Activated CD4-positive, alpha-beta T cell treated with anti-CD3 and anti-CD28 coated beads for 1 hour (primary cell): ENCODE measurements at regions not wholly inside any gene's neighbourhood (a gene's known extent, or its start where the extent isn't known, plus 50 kb on each side); places are given as distances from the start of the nearest gene placed in this dataset.

Experiments used
- DNase-seq: peaks from one replicate; pipeline ENCODE4 v3.0.0-alpha.2; 2020

DNA sequence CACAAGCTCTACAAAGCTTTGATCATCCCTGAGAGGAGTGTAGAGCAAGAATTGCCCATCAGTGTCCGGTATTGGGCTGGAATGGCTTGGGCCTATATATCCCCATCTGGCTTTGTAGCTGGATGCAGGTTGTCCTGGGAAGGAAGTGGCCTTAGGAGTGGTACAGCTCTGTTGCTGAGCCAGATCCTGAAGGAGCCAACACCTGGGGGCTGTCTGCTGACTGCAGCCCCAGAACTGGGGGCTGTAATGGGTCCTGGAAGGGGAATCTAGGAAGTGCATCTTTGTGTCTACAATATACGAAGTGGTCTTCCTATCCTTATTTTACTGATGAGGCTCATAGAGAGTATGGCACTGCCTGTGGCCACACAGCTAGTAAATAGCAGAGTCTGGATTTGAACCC lies 145.9 kb downstream of the CDC5L start:
- no peak for DNase-seq

DNA sequence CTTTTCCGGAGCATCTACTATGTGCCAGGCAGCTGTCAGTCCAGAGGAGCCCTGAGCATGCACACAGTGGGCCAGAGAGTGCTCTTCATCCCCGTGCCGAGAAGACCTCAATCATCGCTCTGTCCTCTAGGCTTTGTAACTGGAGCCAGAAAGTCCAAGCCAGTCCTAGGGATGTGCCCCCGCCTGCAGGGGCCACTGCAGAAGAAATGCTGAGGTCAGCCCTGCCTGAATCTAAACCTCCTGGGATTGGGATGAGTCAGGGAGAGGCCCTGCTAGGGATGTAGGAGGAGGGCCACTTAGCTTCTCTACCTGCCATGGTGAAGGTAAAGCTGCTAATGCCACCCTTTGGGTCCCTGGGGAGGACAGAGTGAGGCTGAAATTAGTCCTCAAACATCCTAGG lies 146.8 kb downstream of the CDC5L start:
- DNase-seq, result no peak

DNA sequence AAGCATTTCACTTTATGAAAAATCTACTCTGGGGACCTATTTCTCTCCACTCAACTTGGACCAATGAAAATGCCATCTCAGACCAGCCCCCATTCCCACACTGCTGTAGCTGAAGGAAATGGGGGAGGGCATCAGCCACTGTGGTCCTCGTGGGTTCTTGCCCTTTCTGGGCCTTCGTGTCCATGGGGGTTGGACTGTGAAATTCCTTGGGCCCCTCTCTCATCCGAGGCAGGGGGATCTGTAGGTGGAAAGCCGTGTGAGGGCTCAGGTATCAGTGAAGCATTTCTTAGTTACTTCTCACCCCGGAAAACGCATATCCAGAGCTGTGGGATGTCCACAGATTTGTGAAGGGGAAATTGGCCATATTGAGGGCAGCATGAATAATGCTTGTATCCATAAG lies 147.9 kb downstream of the CDC5L start:
- no peak for DNase-seq

DNA sequence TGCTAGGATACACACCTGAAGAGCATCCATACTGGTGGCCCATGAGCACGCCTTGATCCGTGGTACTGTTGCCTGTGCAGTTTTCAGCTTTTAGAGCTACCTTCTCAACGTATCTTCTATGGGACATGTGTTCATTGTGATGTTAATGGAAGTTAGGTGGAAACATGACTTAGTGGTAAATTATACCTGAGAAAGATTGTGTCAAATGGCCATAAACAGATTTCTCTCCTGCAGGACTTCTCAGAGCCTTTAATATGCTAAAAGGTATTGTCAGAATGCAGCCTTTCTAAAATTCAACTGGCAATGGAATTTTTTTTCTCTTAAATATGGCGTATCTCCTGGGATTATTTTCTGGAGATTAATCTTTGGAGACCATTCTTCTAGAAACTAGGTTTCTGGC lies 148.5 kb downstream of the CDC5L start:
- no peak for DNase-seq

DNA sequence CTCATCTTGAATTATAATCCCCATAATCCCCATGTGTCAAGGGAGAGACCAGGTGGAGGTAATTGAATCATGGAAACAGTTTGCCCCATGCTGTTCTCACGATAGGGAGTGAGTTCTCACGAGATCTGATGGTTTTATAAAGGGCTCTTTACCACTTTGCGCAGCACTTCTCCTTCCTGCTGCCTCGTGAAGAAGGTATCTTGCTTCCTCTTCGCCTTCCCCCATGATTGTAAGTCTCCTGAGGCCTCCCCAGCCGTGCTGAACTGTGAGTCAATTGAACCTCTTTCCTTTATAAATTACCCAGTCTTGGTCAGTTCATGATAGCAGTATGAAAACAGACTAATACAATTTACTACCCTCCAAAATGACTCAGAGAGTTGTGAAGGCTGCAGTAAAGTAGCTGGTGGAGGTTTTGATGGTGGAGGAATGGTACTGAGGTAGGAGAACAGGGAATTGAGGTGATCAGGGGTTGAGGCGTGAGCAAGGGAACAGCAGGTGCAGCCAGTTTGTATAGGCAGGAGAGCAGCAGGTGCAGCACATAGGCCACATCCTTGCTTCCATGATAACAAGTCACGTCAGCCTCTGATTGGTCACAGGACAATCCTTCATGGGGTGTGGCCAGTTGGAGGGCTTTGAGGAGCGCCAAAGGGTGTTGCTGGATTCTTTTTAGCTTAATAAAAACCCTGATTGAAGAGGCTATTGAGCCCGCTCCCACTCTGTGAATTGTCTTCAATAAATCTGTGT lies 150.0 kb downstream of the CDC5L start:
- no peak for DNase-seq

DNA sequence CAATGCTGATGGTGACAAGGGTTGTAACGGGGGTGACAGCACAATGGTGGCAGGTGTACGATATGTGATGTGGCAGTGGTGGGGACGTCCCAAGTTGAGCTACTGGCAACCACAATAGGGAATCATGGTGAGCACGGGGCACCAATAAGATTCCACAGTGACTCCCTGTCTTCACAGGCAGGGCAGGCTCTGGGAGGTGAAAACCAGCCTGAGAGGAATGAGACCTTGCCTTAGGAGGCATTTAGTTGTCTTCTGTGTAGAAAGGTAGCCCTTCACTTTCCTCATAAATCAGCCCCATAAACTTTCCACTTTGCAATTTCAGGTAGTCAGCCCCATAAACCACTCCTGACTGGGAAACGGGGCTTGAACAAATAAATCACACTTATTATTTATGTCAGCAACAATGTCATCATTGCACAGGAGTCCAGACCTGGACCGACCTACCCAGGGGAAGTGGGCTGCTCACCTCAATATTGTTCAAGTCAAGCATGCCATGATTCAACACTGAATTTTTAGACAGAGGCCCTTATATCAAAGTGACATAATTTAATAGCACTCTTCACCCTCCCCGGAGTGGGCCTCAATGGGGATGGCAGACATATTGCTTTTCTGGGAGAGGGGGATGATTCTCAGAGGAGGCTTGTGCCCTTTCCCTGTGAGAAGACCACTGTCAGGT lies 150.8 kb downstream of the CDC5L start:
- DNase-seq, result no peak

DNA sequence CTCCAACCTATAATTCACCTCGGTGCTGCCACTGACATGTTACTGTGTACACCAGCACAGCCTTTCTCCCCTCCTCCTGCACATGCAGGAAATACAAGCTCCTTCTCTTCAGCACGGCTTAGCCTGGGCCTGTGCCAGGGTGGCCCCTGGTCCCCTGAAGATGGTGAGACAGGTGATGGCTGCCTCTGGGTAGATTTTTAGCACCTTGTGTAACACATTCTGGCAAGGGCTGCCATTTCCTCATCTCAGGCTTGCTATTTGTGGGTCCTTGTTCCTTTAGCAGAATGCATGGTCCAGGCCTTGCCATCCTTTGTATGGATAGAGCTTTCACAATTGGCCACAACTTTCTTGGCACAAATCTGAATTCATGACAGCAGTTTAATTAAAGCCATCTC lies 151.3 kb downstream of the CDC5L start:
- DNase-seq, result no peak

DNA sequence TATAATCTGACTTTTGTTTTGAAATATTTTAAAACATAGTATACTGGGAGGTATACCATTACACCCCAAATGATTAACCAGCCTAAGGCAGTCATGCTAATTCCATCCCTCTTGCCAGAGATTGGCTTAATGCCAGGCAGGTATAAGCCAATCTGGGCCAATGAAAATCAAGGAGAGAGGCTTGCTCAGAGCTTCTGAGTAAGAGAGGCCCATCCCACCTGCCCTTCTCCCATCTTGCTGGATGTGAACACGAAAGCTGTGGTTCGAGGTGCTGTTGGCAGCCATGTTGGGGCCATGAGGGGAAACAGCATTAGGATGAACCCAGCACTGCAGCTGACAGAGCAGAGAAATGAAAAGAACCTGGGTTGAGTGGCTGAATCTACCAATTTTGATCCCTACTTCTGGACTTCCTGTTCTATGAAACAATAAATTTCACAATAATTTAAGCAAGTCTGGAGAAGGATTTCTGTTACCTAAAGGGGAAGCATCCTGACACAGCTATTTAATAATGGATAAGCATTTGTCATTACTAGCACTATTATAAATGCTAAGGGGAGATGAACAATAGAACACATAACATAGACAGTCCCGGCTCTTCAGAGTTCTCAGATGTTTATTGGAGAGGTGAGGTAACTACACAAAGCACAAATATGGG lies 152.3 kb downstream of the CDC5L start:
- DNase-seq, result no peak

DNA sequence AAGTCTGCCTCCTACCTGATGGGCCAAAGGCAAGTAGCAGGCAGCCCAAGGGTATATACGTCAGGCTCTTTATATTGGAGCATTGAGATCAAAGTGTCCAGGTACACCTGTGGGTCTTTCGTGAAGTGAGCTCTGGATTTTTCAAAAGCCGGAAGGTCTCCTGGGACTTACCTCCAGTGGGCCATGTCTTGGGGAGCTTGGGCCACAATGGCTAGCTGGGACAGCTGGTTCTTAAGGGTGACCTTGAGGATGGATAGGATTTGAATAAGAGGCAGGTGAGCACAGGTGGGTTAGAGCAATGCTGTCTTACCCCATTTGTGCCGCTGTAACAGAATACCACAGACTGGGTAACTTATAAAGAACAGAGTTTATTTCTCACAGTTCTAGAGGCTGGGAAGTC lies 153.4 kb downstream of the CDC5L start:
- DNase-seq, result no peak

DNA sequence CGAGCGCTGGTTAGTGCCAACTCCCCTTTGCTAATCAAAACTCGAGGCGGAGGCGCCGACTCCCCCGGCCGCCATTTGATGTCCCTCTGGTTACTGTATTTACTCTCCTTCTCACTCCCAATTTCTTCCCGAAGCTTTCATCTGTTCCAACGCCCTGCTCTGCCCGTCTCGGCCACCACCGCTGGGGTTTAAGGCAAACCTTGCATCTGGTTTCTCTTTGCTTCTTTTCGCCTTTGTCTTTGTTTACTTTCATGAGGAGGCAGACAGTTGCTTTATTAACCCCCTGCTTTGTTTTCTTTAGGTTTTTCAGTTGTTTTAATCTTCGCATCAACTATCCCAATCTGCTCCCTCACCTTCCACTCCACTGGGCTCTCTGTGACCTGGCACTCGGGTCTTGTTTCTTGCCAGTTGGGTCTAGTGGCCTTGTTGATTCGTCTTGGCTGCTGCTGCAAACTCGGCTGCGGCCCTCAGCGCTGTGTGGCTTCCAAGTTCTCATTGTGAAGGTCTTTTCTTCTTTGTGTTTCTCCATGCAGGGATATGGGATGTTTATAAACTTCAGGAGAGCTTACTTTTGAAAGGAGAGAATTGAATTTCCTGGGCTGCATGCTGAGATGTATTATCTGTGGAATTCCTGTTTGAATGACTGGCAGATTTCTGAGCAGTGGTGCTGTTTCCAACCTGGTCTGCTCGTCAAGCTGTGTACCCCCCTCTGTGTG lies 155.1 kb downstream of the CDC5L start:
- DNase-seq, result no peak

DNA sequence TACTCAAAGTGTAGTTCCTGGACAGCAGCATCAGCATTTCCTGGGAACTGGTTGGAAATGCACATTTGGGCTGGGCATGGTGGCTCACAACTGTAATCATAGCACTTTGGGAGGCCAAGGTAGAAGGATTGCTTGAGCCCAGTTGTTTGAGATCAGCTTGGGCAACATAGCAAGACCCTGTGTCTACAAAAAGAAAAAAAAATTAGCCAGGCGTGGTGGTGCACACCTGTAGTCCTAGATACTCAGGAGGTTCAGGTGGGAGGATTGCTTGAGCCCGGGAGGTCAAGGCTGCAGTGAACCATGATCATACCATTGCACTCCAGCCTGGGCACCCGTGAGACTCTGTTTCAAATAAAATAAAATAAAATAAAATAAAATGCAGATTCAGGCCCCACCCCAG lies 156.2 kb downstream of the CDC5L start:
- no peak for DNase-seq

DNA sequence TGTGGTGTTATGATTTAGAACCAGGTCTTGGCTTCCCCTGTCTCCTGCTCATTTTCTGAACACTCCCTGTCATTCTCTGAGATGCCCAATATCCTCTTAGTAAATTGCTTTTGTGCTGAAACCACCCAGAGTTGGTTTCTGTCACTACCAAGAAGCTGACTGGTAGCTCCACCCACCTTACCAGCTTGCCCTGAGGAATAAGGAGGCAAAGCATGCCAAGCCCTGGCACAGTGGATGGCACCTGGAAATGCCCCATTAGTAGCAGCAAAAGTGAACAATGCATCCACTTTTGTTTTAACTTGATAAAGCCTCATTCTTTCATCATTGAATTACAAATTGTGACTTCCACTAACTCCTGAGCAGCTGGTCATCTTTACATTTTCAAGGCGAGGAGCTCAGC lies 157.7 kb downstream of the CDC5L start:
- DNase-seq, result no peak

DNA sequence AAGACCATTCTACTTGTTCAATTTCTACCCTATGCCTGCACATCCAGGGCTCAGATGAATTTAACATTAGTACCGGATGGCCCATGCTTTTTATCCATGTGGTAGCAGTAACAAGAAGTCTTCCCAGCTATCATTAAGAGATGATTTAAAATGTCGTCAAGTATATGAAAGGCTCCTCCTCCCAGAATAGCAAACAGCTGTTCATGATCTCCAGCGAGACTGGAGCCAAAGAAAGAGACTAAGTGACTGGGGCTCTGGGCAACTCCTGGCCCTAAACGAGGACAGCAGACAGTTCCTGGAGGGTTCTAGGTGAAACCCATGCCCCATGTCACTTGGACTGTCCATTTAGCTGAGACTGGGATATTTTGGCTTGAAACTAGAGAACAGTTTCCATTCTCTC lies 160.8 kb downstream of the CDC5L start:
- no peak for DNase-seq

DNA sequence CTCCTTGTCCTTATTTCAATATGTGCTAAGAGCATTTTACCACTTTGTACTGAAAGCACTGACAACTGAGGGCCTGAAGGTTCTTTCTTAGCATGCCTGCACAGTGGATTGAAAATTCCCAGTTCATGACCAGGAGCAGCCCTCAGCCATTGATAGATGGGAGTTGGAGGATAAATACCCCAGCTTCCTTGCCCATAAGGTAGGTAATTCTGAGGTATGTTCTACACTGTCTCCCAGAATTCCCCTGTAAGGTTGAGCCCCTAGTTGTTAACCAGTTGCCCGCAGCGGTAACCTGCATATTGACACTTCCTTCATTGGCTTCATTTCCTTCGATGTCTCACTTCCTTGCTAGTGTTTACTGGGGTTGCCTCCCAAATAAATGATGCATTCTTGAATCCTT lies 162.0 kb downstream of the CDC5L start:
- no peak for DNase-seq

DNA sequence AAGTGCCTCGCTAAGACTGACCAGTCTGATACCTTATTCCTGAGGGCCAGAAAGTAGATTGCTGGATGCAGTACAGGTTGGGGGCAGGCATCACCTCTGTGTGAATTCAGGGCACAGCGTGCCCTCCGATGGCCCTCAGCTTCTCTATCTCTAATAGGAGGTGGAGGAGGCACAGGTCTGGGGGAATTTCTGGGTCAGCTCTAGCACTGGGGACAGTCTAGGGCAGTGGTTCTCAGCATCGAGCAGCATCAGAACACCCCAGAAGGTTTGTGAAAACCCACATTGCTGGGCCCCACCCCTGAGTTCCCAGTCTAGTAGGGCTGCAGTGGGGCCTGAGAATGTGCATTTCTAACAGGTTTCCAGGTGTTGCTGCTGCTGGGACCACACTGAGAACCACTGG lies 166.7 kb downstream of the CDC5L start:
- DNase-seq, result no peak

DNA sequence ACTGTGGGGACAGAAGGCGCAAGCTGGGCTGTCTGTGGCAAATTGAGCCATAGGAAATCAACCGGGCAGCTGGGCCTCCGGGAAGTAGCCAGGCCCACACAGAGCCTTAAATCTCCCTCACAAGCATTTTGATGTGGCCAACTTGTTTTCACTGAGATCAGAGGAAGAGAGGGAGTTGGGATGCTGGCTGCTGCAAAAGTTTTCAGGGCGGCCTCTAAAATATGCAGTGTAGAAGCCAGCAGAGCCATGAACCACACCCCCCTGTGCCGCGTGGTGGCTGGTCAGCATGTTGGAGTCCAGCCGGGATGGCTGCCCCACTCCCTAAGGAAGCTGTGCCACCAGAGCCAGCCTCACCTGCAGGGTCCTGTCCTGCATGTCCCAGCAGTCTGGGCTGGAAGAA lies 167.4 kb downstream of the CDC5L start:
- DNase-seq, result no peak

DNA sequence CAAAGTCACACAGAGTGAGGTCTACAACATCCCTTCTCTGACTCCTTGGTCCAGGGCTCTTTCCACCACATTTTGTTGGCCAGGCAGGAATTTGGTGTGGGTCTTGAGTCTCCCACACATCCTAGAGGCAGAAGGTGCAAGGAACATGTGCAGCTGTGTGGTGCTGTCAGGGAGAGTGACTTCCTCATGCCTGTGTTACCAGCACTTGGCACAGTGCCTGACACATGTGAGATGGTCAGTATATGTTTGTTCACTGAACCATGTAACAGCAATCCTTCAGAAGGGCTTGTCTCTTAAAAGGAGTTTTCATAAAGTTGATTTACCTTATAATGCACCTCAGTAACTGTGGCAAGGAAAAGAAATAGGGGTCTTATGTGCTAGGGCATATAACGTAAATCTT lies 168.5 kb downstream of the CDC5L start:
- no peak for DNase-seq

DNA sequence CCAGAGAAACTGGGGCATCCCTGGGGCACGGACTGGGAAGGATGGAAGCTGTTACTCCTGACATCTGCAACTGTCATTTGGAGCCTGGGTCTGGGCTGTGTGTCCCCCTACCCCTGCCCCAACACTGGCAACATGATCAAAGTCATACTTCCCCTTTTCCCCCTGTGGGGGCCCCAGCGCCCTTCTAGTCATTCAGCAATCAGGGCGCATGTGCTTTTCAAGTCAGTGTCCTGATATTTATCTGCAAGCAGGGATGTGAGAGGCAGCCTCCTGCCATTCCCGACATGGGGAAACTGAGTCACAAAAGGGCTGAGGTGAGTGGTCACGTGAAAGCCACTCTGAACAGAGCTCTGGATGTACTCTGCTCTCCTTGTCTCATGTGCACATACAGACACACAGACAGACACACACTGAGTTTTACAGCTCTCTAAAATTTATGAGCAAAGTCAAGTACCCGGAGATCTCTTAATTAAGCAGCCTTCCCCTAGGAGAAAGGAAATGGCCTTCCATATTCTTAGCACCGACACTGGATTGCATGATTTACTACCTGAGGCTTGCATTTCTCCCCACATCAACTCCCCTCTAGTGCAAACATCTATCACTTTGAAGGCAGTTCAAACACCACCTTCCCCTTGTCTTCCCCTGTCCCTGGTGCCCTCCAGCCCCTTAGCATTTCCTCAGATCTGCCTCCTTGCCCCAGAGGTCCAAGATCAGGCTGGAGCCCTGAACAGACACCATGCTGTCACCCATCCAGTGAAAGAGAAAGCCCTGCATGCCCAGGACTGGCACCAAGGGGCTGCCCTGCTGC lies 170.7 kb downstream of the CDC5L start:
- no peak for DNase-seq

DNA sequence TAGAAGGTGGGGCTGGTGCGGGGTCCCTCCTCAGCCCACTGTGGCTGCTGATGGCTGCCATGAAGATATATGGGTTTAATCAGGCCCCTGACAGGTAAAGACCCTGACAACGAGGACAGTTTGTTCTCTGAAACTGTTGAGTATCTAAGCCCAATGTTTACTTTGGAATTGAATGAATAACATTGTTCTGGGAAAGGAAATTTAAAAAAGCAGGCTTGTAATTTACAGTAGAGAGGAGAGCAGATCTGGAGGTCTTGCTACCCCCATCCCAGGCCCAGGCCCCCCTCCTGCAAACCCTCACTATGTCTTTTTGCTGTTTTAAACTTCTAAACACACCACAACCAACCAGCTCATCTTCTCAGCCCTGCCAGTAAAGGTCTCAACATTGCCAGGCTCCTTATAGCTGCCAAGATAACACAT lies 171.3 kb downstream of the CDC5L start:
- no peak for DNase-seq

DNA sequence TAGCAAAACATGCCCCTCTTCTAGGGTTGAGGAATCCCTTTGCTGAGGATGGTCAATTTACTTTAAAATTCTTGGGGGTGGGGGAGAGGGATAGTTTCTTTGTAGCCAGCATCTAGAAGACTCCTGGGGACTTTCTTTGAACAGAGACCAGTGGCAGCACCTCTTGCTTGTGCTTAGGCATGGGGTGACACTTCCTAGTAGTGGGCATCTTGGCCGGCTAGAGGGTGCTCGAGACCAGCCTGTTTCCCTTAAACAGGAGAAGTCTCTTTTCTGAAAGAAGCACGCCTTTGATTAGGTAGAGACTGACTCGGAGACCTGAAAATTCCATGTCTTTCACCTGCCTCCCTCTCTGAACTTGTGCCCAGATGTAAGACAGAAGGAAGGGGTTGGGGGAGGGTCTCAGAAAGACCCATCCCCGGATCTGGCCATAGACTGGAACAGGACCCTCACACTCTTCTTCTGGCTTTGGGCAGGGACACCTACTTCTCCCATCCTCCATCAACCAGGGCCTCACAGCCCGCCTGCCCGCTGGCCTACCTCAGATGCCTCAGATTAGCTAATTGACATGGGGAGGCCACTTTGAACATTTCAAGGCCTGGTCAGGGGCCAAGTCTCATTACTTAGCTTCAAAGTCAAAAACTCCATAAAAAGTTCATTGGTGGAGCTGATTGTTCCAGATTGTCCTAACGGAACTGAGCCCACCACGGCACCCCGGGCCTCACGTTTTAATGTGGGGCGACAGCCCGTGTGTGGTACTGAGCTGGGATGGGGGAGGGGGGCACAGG lies 172.2 kb downstream of the CDC5L start:
- no peak for DNase-seq

DNA sequence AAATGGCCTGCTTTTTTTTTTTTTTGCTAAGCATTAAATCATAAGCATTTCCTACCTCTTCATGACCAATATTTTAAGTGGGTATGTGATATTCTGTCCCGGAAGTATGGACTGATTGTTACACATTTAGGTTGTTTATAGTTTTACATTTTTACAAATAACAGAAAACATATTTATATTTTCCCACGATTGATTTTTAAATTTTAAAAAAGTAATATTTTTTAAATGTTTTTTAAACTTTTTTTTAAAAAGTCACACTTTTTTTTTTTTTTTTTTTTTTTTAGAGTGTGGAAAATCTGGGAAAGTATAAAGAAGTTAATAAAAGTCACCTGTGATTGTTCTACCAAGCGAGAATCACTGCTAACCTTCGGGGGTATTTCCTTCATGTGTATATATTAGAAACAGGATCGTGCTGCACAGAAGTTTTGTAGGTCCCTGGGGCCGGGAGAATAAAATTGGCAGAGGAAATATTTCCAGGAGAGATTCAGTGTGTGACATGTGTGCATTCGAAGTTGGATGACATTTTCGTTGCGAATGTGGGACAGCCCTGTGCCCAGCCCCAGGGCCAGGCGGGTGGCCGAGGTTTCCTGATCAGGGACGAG lies 173.1 kb downstream of the CDC5L start:
- DNase-seq, result no peak
